HG03045 (cell line): ENCODE measurements at regions not wholly inside any gene's neighbourhood (a gene's known extent, or its start where the extent isn't known, plus 50 kb on each side); places are given as distances from the start of the nearest gene placed in this dataset.

ENCODE experiments used
- ATAC-seq: cut with Tn5 transposase; IDR thresholded peaks from one replicate; pipeline ENCODE4 v1.9.1; 2021; ENCODE audit warnings: mild to moderate bottlenecking, moderate library complexity; ENCODE audit not compliant: unreplicated experiment

DNA sequence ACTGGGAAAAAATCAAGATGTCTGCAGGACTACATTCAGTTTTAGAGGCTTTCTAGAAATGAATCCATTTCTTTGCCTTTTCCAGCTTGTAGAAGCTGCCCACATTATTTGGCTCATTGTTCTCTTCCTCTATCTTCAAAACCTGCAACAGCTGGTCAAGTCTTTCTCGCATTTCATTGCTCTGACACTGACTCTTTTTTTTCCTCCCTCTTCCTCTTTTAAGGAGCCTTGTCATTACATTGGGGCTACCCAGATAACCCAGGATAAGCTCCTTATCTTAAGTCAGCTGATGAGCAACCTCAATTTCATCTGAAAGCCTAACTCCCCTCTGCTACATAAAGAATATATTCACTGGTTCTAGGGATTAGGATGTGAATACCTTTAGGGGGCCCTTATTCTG lies 53.2 kb upstream of the CEP162 start:
- no peak for ATAC-seq

DNA sequence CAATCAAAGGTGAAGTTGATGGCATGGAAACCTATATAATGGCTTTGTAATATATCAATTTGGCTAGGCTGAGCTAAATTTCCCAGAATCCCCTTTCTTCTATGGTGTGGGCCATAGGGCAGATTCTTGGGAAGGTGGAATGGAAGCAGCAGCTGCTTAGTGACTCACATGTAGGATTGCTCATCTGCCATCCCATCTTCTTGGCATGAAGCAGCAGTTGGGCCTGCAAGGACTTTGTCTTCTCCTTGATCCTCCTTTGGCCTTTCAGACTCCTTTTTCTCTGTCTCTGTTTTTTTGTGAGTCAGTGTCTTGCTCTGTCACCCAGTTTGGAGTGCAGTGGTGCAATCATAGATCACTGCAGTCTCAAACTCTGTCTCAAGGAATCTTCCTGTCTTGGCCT lies 52.6 kb upstream of the CEP162 start:
- ATAC-seq = no peak

DNA sequence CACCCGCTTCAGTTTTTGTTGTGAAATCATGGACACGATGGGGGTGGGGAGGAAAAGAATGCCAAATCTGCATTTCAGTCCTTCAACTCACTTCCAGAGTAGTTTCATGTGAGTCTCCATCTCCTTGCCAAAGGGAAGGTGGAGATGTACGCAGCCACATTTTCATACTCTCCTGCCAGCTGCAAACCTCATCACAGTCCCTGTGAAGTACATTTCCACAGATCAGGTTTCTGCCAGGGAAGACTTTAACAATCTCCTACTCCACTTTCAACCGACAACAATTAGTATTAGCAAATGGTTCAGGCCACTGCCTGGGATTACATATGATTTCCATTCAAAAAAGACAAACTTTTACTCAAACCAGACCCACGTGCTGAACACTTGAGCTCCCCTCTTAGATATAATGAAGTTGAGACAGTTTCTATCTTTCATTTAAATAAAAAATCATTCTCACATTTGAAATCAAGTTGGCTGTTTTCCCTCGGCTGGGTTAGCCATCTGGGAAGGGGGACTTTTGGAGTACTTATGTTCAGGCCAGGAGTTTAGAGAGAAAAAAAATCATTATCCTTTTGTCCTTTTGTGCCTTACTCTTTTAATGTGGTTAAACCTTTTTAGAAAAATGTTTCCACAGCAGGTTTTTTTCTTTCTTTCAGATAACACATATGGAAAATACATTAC lies 51.0 kb upstream of the CEP162 start:
- no peak for ATAC-seq
